Testis (tissue), 2 donors: ENCODE measurements at regions not wholly inside any gene's neighbourhood (a gene's known extent, or its start where the extent isn't known, plus 50 kb on each side); places are given as distances from the start of the nearest gene placed in this dataset.

Experiments
- DNase-seq: peaks from one replicate; pipeline ENCODE4 v3.0.0-alpha.2; 2019
- H3K27ac ChIP-seq, 2 donors: fragments of 200-600 bp; sonication (generic); one replicate each; pipeline ENCODE4 v1.5.1; 2019
- H3K27me3 ChIP-seq: fragments of 200-600 bp; sonication (generic); one replicate; pipeline ENCODE4 v1.5.1; 2019
- H3K36me3 ChIP-seq: fragments of 200-600 bp; sonication (generic); one replicate; pipeline ENCODE4 v1.5.1; 2017; ENCODE audit warnings: low read depth; ENCODE audit errors: missing control alignments
- H3K4me1 ChIP-seq: fragments of 200-600 bp; sonication (generic); one replicate; pipeline ENCODE4 v1.5.1; 2019
- H3K4me3 ChIP-seq, 2 donors: fragments of 200-600 bp; sonication (generic); one replicate each; pipeline ENCODE4 v1.5.1; 2017 to 2019
- H3K9me3 ChIP-seq: fragments of 200-600 bp; sonication (generic); one replicate; pipeline ENCODE4 v1.5.1; 2017
- CTCF ChIP-seq, 3 experiments: fragments of 450-650 bp in 2 of 3; fragments of 200-600 bp in 1 of 3; sonication (generic) in 1 of 3; IDR thresholded peaks; one replicate each; pipeline ENCODE4 v1.5.1; 2016 to 2019; ENCODE audit warnings: antibody characterized with exemption in 3 of 3, mild to moderate bottlenecking in 2 of 3, moderate library complexity in 1 of 3
- POLR2A ChIP-seq: fragments of 450-650 bp; IDR thresholded peaks from one replicate; pipeline ENCODE4 v1.6.1; 2017; ENCODE audit warnings: antibody characterized with exemption, mild to moderate bottlenecking, moderate library complexity
- WGBS, 2 donors: methylation state at CpG; one replicate each; pipeline ENCODE4 v1.1.5; 2018; 5-methylcytosine and 5-hydroxymethylcytosine counted together
- intact Hi-C: fragments of 100-400 bp; cut with DNase I; formaldehyde crosslinking; loops from one replicate; pipeline ENCODE4 v1.15.1; 2023; ENCODE audit warnings: low total_unique reads

GRCh38 chr2:153098073-153098472 is 379.7 kb downstream of the ARL6IP6 start:
- Histone ChIP-seq H3K27me3 (no peaks in the 10 kb centered on the region), H3K4me1 (no peaks in the 10 kb centered on the region), H3K36me3 (no peaks in the 10 kb centered on the region), H3K27ac (no peak overlapping the region), H3K4me3 (no peak overlapping the region), H3K9me3 (no peaks in the 10 kb centered on the region)
- intact Hi-C loops, result no loop called here
- DNase-seq, result no peak
- no peak for TF ChIP-seq POLR2A
- no peak for TF ChIP-seq CTCF (IDR thresholded peaks at IDR 0.05)

GRCh38 chr2:153096272-153096671 is 377.9 kb downstream of the ARL6IP6 start:
- Histone ChIP-seq H3K27me3 (no peaks in the 10 kb centered on the region), H3K9me3 (no peaks in the 10 kb centered on the region), H3K27ac (no peak overlapping the region), H3K4me3 (no peak overlapping the region), H3K36me3 (no peaks in the 10 kb centered on the region), H3K4me1 (no peaks in the 10 kb centered on the region)
- intact Hi-C loops, result no loop called here
- TF ChIP-seq POLR2A (no peak), CTCF (IDR thresholded peaks at IDR 0.05) (no peak)
- WGBS, 2 donors, result 74 to 85% methylated on average over 2 of the region's 2 CpGs
- no peak for DNase-seq

GRCh38 chr2:153091344-153091743 is 372.9 kb downstream of the ARL6IP6 start:
- Histone ChIP-seq H3K4me1 (no peaks in the 10 kb centered on the region), H3K36me3 (no peaks in the 10 kb centered on the region)
- intact Hi-C loops, result no loop called here

GRCh38 chr2:153079315-153079714 is 360.9 kb downstream of the ARL6IP6 start:
- intact Hi-C loops, result no loop called here
- no peak for TF ChIP-seq POLR2A
- TF ChIP-seq CTCF (IDR thresholded peaks at IDR 0.05), result no peak
- H3K9me3 ChIP-seq, result no peaks in the 10 kb centered on the region
- WGBS, 2 donors, result 57 to 97% methylated on average over 1 of the region's 1 CpG
- no peak overlapping the region for H3K4me3 ChIP-seq
- H3K27me3 ChIP-seq, result no peaks in the 10 kb centered on the region
- H3K36me3 ChIP-seq, result no peaks in the 10 kb centered on the region
- DNase-seq, result no peak
- H3K4me1 ChIP-seq, result no peaks in the 10 kb centered on the region
- H3K27ac ChIP-seq, result no peak overlapping the region

More at GRCh38 chr2:153091344-153091743, 372.9 kb downstream of the ARL6IP6 start:
- DNase-seq, result no peak
- H3K4me3 ChIP-seq, result no peak overlapping the region
- no peaks in the 10 kb centered on the region for H3K9me3 ChIP-seq
- H3K27ac ChIP-seq, result no peak overlapping the region
- TF ChIP-seq POLR2A (no peak), CTCF (IDR thresholded peaks at IDR 0.05) (no peak)
- H3K27me3 ChIP-seq, result no peaks in the 10 kb centered on the region

GRCh38 chr2:153077311-153077710 is 358.9 kb downstream of the ARL6IP6 start:
- WGBS, 2 donors, result 66 to 69% methylated on average over 2 of the region's 2 CpGs
- no peak for TF ChIP-seq POLR2A
- no peak for TF ChIP-seq CTCF (IDR thresholded peaks at IDR 0.05)
- H3K9me3 ChIP-seq, result no peaks in the 10 kb centered on the region
- DNase-seq, result no peak
- H3K4me3 ChIP-seq, result no peak overlapping the region
- H3K36me3 ChIP-seq, result no peaks in the 10 kb centered on the region
- intact Hi-C loops, result no loop called here
- no peak overlapping the region for H3K27ac ChIP-seq
- no peaks in the 10 kb centered on the region for H3K4me1 ChIP-seq
- H3K27me3 ChIP-seq, result no peaks in the 10 kb centered on the region
